Endothelial cell (in vitro differentiated cells): ENCODE measurements at regions not wholly inside any gene's neighbourhood (a gene's known extent, or its start where the extent isn't known, plus 50 kb on each side); places are given as distances from the start of the nearest gene placed in this dataset.

Experiments
- DNase-seq: peaks from one replicate; pipeline ENCODE4 v3.0.0; 2021; ENCODE audit warnings: low spot score
- H3K27ac Mint-ChIP-seq: one replicate; pipeline ENCODE4 v1.8.0; 2021; ENCODE audit warnings: mixed read lengths, inconsistent platforms; ENCODE audit not compliant: unreplicated experiment
- H3K27me3 Mint-ChIP-seq: one replicate; pipeline ENCODE4 v1.8.0; 2021; ENCODE audit warnings: mild to moderate bottlenecking, moderate library complexity, mixed read lengths, inconsistent platforms; ENCODE audit not compliant: unreplicated experiment
- H3K36me3 Mint-ChIP-seq: one replicate; pipeline ENCODE4 v1.8.0; 2021; ENCODE audit warnings: mild to moderate bottlenecking, low read depth, mixed read lengths, inconsistent platforms; ENCODE audit not compliant: unreplicated experiment
- H3K4me1 Mint-ChIP-seq: one replicate; pipeline ENCODE4 v1.8.0; 2021; ENCODE audit warnings: mild to moderate bottlenecking, mixed read lengths, inconsistent platforms; ENCODE audit not compliant: unreplicated experiment
- H3K4me3 Mint-ChIP-seq: one replicate; pipeline ENCODE4 v1.8.0; 2021; ENCODE audit warnings: mild to moderate bottlenecking, mixed read lengths, inconsistent platforms; ENCODE audit not compliant: unreplicated experiment
- H3K9me3 Mint-ChIP-seq: one replicate; pipeline ENCODE4 v1.8.0; 2021; ENCODE audit warnings: mixed read lengths, inconsistent platforms; ENCODE audit not compliant: unreplicated experiment
- TF ChIP-seq, protein P1 (sequence below): fragments of 200-600 bp; sonication (generic); IDR thresholded peaks from one replicate; pipeline ENCODE4 v1.5.0; 2021; ENCODE audit warnings: antibody characterized with exemption; ENCODE audit not compliant: unreplicated experiment

DNA sequence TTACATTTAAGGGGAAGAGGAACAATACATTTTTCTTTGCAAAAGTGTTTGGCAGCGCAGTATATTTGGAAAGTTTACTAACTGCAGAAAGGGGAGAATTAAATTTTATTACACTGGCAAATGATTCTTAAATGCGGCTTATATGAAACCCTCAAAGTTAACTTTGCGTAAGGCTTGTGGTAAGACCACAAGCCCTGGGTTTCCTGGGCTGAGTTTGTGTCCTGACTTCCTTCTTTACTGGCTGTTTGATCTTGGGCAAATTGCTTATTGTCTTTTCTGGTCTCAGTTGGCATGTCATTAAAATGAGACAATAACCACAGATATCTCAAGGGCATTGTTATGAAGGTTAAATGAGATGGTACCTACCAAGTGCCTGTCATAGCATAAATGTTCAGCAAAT lies 106.8 kb downstream of the GLRX3 start:
- H3K36me3 Mint-ChIP-seq, result peaks cover 17% of the 10 kb centered on the region
- no peaks in the 10 kb centered on the region for H3K4me1 Mint-ChIP-seq
- peaks cover 4% of the 10 kb centered on the region for H3K27me3 Mint-ChIP-seq
- TF ChIP-seq, protein P1, sequence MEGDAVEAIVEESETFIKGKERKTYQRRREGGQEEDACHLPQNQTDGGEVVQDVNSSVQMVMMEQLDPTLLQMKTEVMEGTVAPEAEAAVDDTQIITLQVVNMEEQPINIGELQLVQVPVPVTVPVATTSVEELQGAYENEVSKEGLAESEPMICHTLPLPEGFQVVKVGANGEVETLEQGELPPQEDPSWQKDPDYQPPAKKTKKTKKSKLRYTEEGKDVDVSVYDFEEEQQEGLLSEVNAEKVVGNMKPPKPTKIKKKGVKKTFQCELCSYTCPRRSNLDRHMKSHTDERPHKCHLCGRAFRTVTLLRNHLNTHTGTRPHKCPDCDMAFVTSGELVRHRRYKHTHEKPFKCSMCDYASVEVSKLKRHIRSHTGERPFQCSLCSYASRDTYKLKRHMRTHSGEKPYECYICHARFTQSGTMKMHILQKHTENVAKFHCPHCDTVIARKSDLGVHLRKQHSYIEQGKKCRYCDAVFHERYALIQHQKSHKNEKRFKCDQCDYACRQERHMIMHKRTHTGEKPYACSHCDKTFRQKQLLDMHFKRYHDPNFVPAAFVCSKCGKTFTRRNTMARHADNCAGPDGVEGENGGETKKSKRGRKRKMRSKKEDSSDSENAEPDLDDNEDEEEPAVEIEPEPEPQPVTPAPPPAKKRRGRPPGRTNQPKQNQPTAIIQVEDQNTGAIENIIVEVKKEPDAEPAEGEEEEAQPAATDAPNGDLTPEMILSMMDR, result no peak
- no peak overlapping the region for H3K27ac Mint-ChIP-seq
- no peak for DNase-seq
- no peak overlapping the region for H3K4me3 Mint-ChIP-seq
- peaks cover 45% of the 10 kb centered on the region for H3K9me3 Mint-ChIP-seq

- Mint-ChIP-seq H3K4me1 (no peaks in the 10 kb centered on the region), H3K4me3 (no peak overlapping the region), H3K27me3 (peaks cover 4% of the 10 kb centered on the region), H3K36me3 (peaks cover 17% of the 10 kb centered on the region), H3K27ac (no peak overlapping the region), H3K9me3 (peaks cover 49% of the 10 kb centered on the region)
- TF ChIP-seq, protein P1, result no peak
- DNase-seq, result no peak
Observed at GRCh38 chr10:130244031-130244927, 108.1 kb downstream of the GLRX3 start.

- Mint-ChIP-seq H3K36me3 (peaks cover 17% of the 10 kb centered on the region), H3K9me3 (peaks cover 49% of the 10 kb centered on the region), H3K27ac (no peak overlapping the region), H3K4me3 (no peak overlapping the region), H3K4me1 (no peaks in the 10 kb centered on the region), H3K27me3 (peaks cover 4% of the 10 kb centered on the region)
- DNase-seq, result no peak
- TF ChIP-seq, protein P1, result no peak
Observed at GRCh38 chr10:130244928-130245495, 108.8 kb downstream of the GLRX3 start.

DNA sequence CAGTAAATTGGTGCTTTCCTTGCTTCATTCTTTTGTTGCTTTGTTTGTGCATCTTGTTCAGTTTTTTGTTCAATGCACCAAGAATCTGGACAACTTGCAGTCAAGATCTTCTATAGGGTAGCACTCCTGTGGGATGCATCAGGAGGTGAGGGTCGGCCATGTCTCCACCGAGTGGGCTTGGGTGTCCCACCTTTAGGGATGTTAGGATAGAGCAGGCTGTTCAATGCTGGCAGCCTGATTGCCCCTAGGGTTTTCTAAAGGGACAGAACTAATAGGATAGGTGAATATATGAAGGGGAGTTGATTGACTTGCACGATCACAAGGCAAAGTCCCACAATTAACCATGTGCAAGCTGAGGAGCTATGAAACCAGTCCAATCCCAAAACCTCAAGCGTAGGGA lies 109.9 kb downstream of the GLRX3 start:
- peaks cover 17% of the 10 kb centered on the region for H3K36me3 Mint-ChIP-seq
- peak overlapping the region; percentile 13 for H3K4me3 Mint-ChIP-seq
- peaks cover 4% of the 10 kb centered on the region for H3K27me3 Mint-ChIP-seq
- H3K9me3 Mint-ChIP-seq, result peaks cover 49% of the 10 kb centered on the region
- no peak for DNase-seq
- TF ChIP-seq, protein P1, result no peak
- no peak overlapping the region for H3K27ac Mint-ChIP-seq
- no peaks in the 10 kb centered on the region for H3K4me1 Mint-ChIP-seq

DNA sequence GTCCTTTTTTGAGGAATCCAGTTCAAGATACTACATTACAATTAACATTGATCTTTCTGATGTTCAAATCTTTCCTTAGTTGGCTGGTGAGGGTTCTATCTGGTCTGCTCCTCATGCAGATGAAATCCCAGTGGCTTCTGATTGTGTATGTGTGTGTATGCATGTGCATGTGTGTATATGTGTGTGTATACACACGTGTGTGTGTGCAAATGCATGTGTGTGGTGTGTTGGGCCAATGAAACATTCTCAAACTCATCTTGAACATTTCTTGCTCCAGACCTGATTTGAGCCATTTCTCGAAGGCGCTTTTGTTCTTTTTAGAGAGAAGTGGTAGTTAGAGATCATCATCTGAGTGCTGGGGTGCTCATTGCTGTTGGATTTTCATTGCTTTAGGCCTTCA lies 113.9 kb downstream of the GLRX3 start:
- no peaks in the 10 kb centered on the region for H3K4me1 Mint-ChIP-seq
- peaks cover 48% of the 10 kb centered on the region for H3K9me3 Mint-ChIP-seq
- no peak overlapping the region for H3K27ac Mint-ChIP-seq
- peaks cover 8% of the 10 kb centered on the region for H3K27me3 Mint-ChIP-seq
- no peak for DNase-seq
- H3K36me3 Mint-ChIP-seq, result peaks cover 17% of the 10 kb centered on the region
- TF ChIP-seq, protein P1, result no peak
- H3K4me3 Mint-ChIP-seq, result no peak overlapping the region
